HCEC 1CT (cell line): ENCODE measurements at regions not wholly inside any gene's neighbourhood (a gene's known extent, or its start where the extent isn't known, plus 50 kb on each side); places are given as distances from the start of the nearest gene placed in this dataset.

Experiments
- DNase-seq: peaks from one replicate; pipeline ENCODE4 v3.0.0-alpha.2; 2017

GRCh38 chr5:74105126-74105780 lies 479.3 kb downstream of the ARHGEF28 start:
- no peak for DNase-seq

GRCh38 chr5:74103131-74104023 lies 477.4 kb downstream of the ARHGEF28 start:
- DNase-seq, result no peak

GRCh38 chr5:74100268-74100665 lies 474.3 kb downstream of the ARHGEF28 start:
- DNase-seq, result no peak

DNA sequence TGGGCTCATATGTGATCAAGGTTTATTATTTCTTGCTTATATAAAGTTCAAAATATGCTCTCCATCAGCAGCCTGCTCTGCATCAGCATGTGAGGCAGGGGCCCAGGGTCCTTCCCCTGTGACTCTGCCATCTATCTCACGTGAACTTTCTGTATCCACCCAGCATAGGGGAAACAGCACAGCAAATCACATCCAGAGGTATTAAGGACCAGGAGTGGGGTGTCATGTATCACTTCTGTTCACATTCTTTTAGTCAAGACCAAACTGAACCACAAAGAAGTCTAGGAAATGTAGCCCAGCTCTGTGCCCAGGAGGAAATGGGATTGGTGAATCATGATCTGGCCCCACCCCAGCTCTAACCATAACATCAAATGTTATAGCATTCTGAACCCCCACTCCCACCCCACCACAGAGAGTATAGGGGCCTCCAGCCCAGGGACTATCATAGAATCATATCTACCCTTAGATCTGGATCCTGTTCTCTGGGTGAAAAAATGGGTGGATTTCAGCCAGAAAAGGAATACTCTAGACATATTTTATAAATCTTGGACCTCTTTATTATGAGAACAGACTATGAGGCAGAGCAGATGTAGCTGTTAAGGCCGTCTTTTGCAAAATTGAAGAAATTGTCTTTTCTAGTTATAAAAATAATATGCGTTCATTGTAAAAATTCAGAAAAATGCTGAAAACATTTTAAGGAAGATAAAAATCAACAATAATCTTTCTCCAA lies 473.7 kb downstream of the ARHGEF28 start:
- DNase-seq, result no peak

DNA sequence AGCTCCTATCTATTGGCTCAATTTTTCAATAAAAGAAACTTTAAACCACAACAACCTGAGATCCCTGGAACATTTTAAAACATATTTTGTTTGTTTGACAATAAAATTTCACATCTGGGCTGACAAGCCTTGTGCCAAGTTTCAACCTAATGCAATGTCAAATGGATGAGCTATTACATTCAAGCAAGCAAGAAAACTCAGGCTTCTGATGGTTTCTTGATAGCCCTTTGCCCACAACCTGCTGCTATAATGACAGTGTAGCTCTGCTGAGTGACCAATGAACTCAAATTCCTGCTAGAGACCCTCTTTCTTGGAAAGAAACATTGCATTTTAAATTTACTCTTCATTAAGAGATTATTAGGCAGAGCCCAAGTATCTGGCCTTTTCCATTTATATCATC lies 472.9 kb downstream of the ARHGEF28 start:
- DNase-seq, result no peak

GRCh38 chr5:74098456-74098855 lies 472.5 kb downstream of the ARHGEF28 start:
- DNase-seq, result no peak

DNA sequence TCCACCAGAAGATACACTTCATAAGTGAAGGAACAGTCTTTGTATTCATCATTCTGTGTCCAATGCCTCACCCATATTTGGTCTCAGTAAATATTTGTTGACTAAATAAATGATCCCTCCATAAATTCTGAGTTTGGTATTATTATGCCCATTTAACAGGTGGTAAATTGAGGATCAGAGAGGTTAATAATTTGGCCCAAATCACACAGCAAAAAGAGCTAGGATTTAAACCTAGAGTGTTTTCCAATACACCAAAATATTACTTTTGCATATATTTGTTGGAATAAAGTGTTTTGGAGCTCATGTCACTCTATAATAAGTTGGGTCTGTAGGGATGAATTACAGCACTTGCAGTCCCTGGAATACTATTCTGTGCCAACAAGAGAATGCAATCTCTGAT lies 470.3 kb downstream of the ARHGEF28 start:
- DNase-seq, result no peak

DNA sequence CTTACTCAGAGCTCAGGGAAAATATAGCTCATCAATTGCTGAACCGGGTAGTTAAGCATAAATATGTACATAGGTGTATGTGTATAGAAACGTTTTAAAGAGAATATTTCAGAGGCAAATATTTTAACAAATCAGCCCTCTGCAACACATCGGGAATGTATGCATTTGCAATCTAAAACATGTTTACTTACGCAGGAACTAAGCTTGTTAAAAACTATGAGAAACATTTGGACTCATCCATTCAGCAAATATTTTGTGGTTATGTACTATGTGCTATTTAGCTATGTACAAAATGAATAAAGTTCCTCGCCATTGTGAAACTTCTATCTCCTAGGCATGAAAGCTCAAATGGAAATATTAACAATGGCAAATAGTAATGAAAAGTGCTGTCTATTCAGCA lies 469.9 kb downstream of the ARHGEF28 start:
- DNase-seq, result peak; percentile 6

- DNase-seq, result no peak
Observed at GRCh38 chr5:74094782-74095108, 468.7 kb downstream of the ARHGEF28 start.

DNA sequence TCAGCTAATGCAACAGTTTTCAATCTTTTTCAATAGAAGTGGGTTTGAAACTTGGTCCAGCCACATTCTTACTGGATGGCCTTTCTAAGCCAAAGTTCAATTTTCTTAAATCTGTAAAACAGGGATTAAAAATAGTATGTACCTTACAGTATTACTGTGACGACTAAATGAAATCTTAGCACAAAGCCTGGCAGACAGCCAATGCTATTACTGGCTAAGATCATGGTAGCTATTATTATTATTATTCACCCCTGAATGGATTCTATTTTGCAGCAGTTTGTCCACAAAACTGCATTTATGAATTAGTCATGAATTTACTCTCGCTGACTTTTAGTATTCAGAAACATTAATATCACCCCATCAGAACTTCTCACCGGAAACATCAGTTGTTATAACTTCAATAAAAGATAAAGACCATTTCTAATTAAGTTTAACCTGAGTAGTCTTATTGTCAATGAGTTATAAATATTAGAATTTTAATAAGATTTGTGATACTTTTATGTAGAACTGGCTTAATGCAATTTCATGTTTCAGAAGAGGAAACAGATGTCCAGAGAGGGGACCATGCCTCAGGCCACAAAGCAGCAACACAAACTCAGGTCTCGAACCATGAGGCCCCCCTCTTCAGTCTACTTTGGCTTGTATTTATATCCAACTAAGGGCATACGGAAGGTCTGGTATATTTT lies 468.2 kb downstream of the ARHGEF28 start:
- no peak for DNase-seq

- DNase-seq, result no peak
Observed at GRCh38 chr5:74093561-74093960, 467.6 kb downstream of the ARHGEF28 start.

GRCh38 chr5:74092766-74093165 lies 466.8 kb downstream of the ARHGEF28 start:
- DNase-seq, result no peak

- DNase-seq, result no peak
Observed at GRCh38 chr5:74085782-74086181, 459.8 kb downstream of the ARHGEF28 start.

- no peak for DNase-seq
Observed at GRCh38 chr5:74085186-74085585, 459.2 kb downstream of the ARHGEF28 start.

- DNase-seq, result no peak
Observed at GRCh38 chr5:74083096-74083791, 457.2 kb downstream of the ARHGEF28 start.

GRCh38 chr5:74082512-74083055 lies 456.6 kb downstream of the ARHGEF28 start:
- no peak for DNase-seq

DNA sequence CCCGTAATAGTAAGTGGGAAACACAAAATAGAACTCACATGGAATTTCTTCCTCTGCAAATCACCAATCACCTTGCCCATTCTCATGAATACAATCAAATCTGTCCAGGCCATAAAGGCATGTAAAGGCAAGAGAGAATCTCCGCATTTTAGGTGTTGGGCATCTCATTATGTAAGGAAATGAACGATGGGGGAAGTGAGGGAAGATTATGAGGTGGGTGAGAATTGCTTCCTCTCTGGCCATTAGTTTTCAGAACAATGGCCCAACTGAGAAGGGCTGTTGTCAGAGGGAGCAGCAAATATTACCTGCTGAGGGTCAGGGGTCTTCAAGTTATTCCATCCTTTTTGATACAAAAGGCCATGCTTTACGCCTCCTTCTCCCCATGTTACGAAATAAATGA lies 455.1 kb downstream of the ARHGEF28 start:
- DNase-seq, result no peak

DNA sequence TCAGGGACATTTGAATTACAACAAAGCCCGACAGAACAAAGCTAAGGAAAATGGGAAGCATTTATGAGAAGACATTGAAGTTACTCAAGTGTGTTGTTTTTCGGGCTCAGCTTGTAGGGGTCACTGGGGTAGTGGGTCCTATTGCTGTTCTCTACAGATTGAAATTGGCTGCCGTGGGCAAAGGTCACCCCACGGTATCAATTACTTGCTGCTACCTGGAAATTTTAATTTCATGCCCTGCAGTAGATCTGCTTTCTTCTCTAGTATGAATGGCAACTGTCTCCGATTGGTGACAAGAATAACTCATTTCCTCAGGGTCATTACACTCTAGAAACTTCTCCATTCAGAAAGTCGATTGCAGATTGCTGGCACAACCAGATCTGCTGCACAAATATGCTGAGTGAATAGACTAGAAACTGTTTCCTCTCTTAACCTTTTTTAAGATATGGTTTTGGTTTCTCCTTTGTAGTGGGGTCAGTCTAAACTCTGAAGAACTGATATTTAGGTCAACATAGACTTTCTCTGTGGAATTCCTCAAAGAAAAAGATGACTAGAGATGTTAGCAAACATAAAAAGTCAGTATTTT lies 454.1 kb downstream of the ARHGEF28 start:
- no peak for DNase-seq

DNA sequence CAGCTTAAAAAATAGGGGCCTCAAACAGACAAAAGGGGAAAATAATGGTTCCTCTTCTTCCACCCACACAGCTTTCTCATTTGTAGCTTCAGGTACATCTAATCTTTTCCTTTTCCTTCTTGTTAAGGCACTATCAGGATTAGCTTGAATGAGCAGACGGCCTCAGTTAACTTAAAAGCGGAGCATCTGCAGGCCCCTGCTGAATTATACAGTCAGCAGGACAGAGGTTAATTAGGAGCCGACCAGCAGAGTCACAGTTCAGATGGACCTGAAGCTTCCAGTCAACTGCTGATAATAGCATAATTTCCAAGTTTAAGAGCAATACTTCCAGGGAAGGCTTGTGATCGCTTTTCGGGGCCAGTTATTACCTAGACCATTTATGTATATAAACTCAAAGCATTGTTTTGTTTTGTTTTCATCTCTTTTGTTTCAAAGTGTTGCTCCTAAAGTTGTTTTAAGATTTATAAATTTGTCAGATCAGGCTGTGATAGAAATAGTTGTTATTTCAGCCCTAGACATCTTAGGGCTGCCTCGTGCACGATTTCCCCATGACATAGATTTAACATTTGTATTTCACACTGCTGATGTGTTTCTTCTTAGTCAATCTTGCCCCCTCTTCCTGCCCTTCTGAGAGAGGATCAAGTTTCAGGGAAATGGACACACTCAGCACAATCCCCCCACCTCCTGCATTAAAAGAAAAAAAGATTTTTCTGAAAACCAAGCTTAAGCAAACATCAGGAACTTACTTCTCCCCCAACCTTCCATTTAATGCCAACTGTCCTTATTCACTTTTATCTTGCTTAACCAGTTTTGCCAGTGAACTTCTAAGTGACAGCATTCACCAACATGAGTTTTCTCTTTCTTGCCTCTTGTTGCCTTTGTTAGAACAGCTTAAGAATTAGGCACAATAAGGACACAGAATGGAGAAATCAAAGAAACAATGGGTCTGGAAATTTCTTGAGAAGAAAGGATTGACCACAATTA lies 449.8 kb downstream of the ARHGEF28 start:
- DNase-seq, result no peak

GRCh38 chr5:74074111-74074510 lies 448.1 kb downstream of the ARHGEF28 start:
- no peak for DNase-seq

DNA sequence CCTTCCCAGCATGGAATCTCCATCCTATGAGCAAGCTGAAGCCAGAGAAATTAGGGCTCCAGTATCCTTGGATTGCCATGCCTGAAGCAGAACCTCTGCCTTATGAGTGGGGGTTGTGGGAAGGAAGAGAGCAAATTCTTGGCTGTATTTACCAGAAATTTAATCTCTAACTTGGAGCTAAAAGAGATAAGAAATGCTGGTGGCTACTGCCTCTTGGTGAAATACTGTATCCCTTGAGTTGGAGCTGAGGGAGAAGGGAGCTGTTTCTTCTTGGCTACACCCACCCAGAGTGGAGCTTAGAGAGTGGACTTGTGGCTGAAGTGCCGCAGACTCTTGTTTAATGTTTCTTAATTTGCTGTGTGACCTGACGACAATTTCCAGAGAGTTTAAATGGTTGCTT lies 447.3 kb downstream of the ARHGEF28 start:
- DNase-seq, result no peak
